GM12891 (cell line): ENCODE measurements at regions not wholly inside any gene's neighbourhood (a gene's known extent, or its start where the extent isn't known, plus 50 kb on each side); places are given as distances from the start of the nearest gene placed in this dataset.

Experiments used
- POLR2A ChIP-seq: IDR thresholded peaks from 2 replicates; pipeline ENCODE4 v1.6.1; 2011; ENCODE audit warnings: low read depth, low read length, control low read depth
- POLR2AphosphoS5 ChIP-seq: IDR thresholded peaks from 2 replicates; pipeline ENCODE4 v1.6.1; 2011; ENCODE audit warnings: low read depth, low read length, control low read depth

- no peak for TF ChIP-seq POLR2AphosphoS5
- TF ChIP-seq POLR2A: no peak
These were observed 235.2 kb downstream of the DTHD1 start for GRCh38 chr4:36516522-36517095.
